GF-D8 (cell line): ENCODE measurements at regions not wholly inside any gene's neighbourhood (a gene's known extent, or its start where the extent isn't known, plus 50 kb on each side); places are given as distances from the start of the nearest gene placed in this dataset.
"Not testable (repeated sequence)": the region's sequence is repeated elsewhere in the genome, so short reads cannot be mapped to it uniquely, and the experiment has no call there.

ENCODE experiments used
- DNase-seq: peaks from one replicate; lab custom pipeline; 2025; lab: John Stamatoyannopoulos, UW

- DNase-seq = no peak
Measured at GRCh38 chr2:215794829-215795546, 218.4 kb downstream of the MREG start.

- DNase-seq = peak; percentile 77
Measured at GRCh38 chr2:215793747-215794595, 219.4 kb downstream of the MREG start.

GRCh38 chr2:215791481-215791937, 221.8 kb downstream of the MREG start:
- no peak for DNase-seq

- no peak for DNase-seq
Measured at GRCh38 chr2:215790523-215791421, 222.6 kb downstream of the MREG start.

- no peak for DNase-seq
Measured at GRCh38 chr2:215787565-215788178, 225.7 kb downstream of the MREG start.

GRCh38 chr2:215787025-215787424, 226.3 kb downstream of the MREG start:
- no peak for DNase-seq

GRCh38 chr2:215784371-215784783, 229.0 kb downstream of the MREG start:
- no peak for DNase-seq

- DNase-seq = not testable (repeated sequence)
Measured at GRCh38 chr2:215783640-215784039, 229.7 kb downstream of the MREG start.

GRCh38 chr2:215782965-215783364, 230.4 kb downstream of the MREG start:
- DNase-seq = no peak

GRCh38 chr2:215782295-215782694, 231.1 kb downstream of the MREG start:
- DNase-seq = no peak

- no peak for DNase-seq
Measured at GRCh38 chr2:215780907-215781685, 232.3 kb downstream of the MREG start.

- DNase-seq = no peak
Measured at GRCh38 chr2:215780313-215780712, 233.0 kb downstream of the MREG start.

- DNase-seq = no peak
Measured at GRCh38 chr2:215779912-215780311, 233.4 kb downstream of the MREG start.

GRCh38 chr2:215777465-215778044, 235.8 kb downstream of the MREG start:
- no peak for DNase-seq

- DNase-seq = no peak
Measured at GRCh38 chr2:215775106-215775505, 238.2 kb downstream of the MREG start.

- no peak for DNase-seq
Measured at GRCh38 chr2:215773728-215774127, 239.6 kb downstream of the MREG start.

- no peak for DNase-seq
Measured at GRCh38 chr2:215772634-215773563, 240.5 kb downstream of the MREG start.

GRCh38 chr2:215772003-215772402, 241.3 kb downstream of the MREG start:
- DNase-seq = no peak

- DNase-seq = no peak
Measured at GRCh38 chr2:215771241-215771640, 242.1 kb downstream of the MREG start.
